Fibroblast of villous mesenchyme (primary cell): ENCODE measurements at regions not wholly inside any gene's neighbourhood (a gene's known extent, or its start where the extent isn't known, plus 50 kb on each side); places are given as distances from the start of the nearest gene placed in this dataset.
"Not testable (repeated sequence)": the region's sequence is repeated elsewhere in the genome, so short reads cannot be mapped to it uniquely, and the experiment has no call there.

Experiments used
- DNase-seq: peaks from one replicate; pipeline ENCODE4 v3.0.0-alpha.2; 2010; ENCODE audit warnings: low read depth
- H3K4me3 ChIP-seq: 2 replicates; pipeline ENCODE4 v1.5.1; 2011; ENCODE audit warnings: low read depth, mild to moderate bottlenecking, low read length
- TF ChIP-seq, protein P1 (sequence below): IDR thresholded peaks from 2 replicates; pipeline ENCODE4 v1.5.1; 2012; ENCODE audit warnings: low read depth, mild to moderate bottlenecking, low read length; ENCODE audit not compliant: insufficient read depth

DNA sequence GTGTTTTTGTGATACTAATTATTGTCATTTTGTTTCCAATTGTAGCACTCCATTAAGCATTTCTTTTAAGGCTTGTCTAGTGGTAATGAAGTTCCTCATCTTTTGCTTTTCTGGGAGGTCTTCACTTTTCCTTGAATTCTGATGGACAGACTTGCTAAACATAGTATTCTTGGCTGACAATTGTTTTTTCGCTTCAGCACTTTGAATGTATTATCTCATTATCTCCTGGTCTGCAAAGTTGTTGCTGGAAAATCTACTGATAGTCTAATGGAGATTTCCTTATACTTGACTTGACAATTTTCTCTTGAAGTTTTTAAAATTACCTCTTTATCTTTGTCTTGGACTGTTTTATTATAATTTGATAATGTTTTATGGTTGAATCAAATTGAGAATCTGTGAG, 147.5 kb downstream of the FAM174A start:
- H3K4me3 ChIP-seq: no peak overlapping the region
- TF ChIP-seq, protein P1, sequence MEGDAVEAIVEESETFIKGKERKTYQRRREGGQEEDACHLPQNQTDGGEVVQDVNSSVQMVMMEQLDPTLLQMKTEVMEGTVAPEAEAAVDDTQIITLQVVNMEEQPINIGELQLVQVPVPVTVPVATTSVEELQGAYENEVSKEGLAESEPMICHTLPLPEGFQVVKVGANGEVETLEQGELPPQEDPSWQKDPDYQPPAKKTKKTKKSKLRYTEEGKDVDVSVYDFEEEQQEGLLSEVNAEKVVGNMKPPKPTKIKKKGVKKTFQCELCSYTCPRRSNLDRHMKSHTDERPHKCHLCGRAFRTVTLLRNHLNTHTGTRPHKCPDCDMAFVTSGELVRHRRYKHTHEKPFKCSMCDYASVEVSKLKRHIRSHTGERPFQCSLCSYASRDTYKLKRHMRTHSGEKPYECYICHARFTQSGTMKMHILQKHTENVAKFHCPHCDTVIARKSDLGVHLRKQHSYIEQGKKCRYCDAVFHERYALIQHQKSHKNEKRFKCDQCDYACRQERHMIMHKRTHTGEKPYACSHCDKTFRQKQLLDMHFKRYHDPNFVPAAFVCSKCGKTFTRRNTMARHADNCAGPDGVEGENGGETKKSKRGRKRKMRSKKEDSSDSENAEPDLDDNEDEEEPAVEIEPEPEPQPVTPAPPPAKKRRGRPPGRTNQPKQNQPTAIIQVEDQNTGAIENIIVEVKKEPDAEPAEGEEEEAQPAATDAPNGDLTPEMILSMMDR: no peak
- DNase-seq: no peak

DNA sequence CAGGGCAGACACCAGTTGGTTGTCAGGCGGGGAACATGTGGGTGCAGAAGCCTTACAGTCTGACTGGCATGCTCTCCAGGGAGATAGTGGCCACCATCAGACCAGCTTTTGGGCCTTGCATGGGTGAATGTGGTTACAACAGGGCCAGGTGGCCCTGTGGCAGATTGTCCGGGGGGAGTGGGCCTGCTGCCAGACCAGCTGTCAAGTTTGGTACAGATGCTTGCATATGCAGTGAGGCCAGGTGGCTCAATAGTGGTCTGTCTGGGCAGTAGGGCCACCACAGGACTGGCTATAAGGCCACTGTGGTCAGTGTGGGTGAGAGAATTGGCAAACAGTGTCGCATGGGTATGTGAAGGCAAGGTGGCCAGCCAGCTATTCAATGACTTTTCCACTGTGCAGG, 148.7 kb downstream of the FAM174A start:
- no peak overlapping the region for H3K4me3 ChIP-seq
- TF ChIP-seq, protein P1: no peak
- DNase-seq: no peak

DNA sequence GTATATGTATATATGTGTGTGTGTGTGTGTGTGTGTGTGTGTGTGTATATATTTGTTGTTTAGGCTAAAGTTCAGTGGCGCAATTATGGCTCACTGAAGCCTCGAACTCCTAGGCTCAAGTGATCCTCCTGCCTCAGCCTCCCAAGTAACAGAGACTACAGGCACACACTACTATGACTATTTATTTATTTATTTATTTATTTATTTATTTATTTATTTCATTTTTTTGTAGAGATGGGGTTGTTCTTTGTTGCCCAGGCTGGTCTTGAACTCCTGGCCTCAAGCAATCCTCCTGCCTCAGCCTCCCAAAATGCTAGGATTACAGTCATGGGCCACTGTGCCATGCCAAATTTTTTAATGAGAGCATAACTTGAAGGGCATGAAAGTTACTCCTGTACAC, 149.9 kb downstream of the FAM174A start:
- H3K4me3 ChIP-seq, DNase-seq: not testable (repeated sequence)

DNA sequence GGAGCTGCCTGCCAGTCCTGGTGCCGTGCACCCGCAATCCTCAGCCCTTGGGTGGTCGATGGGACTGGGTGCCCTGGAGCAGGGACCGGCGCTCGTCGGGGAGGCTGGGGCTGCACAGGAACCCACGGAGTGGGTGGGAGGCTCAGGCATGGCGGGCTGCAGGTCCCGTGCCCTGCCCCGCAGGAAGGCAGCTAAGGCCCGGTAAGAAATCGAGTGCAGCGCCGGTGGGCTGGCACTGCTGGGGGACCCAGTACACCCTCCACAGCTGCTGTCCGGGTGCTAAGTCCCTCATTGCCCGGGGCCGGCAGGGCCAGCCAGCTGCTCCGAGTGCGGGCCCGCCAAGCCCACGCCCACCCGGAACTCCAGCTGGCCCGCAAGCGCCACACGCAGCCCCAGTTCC, 153.7 kb downstream of the FAM174A start:
- not testable (repeated sequence) for H3K4me3 ChIP-seq, DNase-seq

DNA sequence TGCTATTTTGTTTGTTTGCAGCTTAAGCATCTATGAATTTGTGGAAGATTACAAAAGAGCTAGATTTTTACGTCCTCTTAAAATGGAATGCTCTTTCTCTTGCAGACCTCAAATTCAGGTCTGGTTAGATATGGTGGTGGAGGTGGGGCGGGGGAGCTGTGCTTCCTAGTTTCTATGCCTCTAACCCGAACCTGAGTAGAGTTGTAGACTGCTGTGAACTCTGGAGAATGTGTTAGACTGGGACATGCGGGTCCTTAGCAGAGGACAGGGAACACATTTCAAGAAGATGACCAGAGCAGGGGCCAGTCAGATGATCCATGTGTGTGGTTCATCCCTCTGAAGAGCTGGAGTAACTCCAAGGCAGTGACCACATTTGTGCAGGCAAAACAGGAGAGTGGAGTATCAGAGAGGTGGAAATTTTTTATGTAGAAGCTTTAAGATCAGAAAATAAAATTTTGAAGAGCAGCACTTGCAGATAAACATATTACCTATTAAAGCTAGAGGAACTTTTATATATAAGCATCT, 154.9 kb downstream of the FAM174A start:
- peak; percentile 68 for DNase-seq
- no peak overlapping the region for H3K4me3 ChIP-seq
- TF ChIP-seq, protein P1: no peak

DNA sequence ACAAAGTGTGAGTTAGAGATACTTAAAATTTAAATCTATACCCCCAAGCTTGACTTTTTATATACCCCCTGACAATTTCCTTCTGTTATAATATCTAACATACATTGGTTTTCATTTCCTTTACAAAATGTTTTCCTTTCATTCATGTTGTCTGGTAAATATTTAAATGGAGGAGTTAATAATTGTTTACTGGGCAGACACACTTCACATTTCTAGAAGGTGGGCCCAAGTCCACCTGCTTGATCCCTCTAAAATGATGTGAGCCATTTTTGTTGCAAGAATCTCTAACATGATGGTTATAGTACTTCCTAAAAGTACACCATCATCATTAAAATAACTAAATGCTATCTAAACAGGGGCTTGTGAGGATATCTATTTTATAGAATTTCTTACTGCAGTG, 155.9 kb downstream of the FAM174A start:
- TF ChIP-seq, protein P1: no peak
- no peak for DNase-seq
- H3K4me3 ChIP-seq: no peak overlapping the region

DNA sequence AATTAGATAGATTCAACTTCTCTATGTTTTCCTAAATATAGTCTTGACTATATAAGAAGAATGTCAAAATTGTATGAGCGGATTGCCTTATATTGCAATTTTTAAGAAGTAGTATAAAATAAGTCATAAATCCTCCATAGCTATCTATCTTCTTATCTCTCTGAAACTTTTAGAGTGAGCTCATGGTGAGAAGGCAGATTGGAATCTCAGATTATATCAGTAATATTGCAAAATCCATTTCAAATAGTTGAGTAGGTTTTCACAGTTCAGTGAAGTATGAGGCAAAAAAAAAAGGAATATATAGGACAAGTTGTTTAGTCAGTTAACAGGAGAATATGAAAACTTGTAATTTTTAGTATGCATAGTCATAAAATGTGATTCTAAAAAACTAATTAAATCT, 156.4 kb downstream of the FAM174A start:
- TF ChIP-seq, protein P1: no peak
- DNase-seq: peak; percentile 73
- H3K4me3 ChIP-seq: no peak overlapping the region

DNA sequence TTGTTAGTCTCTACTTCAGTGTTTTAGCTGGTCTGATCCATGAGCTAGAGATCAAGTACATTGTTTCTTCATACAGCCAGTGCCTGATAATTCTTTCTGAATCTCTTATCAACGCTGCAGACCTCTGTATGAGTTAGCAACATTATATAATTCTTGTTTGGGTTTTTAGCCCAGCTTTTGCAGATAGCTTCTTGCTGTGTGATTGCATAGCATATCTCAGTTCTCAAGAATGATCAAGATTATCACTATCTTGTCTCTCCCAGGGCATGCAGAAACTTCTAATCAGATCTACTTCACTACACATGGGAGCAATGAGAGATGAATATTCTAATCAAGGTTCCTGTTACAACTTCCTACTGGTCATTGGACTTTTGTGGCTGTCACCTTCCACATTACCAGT, 158.3 kb downstream of the FAM174A start:
- no peak for DNase-seq
- TF ChIP-seq, protein P1: no peak
- no peak overlapping the region for H3K4me3 ChIP-seq
